ENCODE measurements at regions not wholly inside any gene's neighbourhood (a gene's known extent, or its start where the extent isn't known, plus 50 kb on each side); places are given as distances from the start of the nearest gene placed in this dataset.

- Histone ChIP-seq H3K36me3 (ENCODE audit: control insufficient read depth in 2 of 2, insufficient read depth in 1 of 2, low read length in 2 of 2) (no peaks in the 10 kb centered on the region), H3K4me1 (ENCODE audit: control insufficient read depth, insufficient read depth, low read length) (no peaks in the 10 kb centered on the region), H3K27ac (ENCODE audit: extremely low read depth, low read depth, low read length) (no peak overlapping the region), H3K9me3 (ENCODE audit: control insufficient read depth, insufficient read depth, low read depth, low read length) (no peaks in the 10 kb centered on the region), H3K4me3 (ENCODE audit: low read depth, low read length) (no peak overlapping the region)
- TF ChIP-seq ZBTB11 (tag by site-specific recombination; conservative IDR thresholded peaks at IDR 0.05; ENCODE audit: low read depth), result no peak
- ChIA-PET POLR2A (no interaction called here), CTCF (interaction anchor here (2.0 kb wide), 1 partner anchor 12 kb away, joined by 5 read pairs; no protein-coding TSS in a partner anchor)
Observed at GRCh38 chr6:50276771-50277261, 227.1 kb upstream of the DEFB112 start.

GRCh38 chr6:50277774-50278173 lies 228.0 kb upstream of the DEFB112 start:
- H3K9me3 ChIP-seq (ENCODE audit: control insufficient read depth, insufficient read depth, low read depth, low read length), result no peaks in the 10 kb centered on the region
- TF ChIP-seq ZNF133 (tag by site-specific recombination; IDR thresholded peaks at IDR 0.05), result no peak
- no peak for TF ChIP-seq ZNF621 (tag by site-specific recombination; IDR thresholded peaks at IDR 0.05)
- no peak for TF ChIP-seq ZNF837 (tag by site-specific recombination; IDR thresholded peaks at IDR 0.05)
- no peak for TF ChIP-seq ZNF416 (tag by site-specific recombination; IDR thresholded peaks at IDR 0.05)
- no peak for TF ChIP-seq ZNF677 (tag by site-specific recombination; IDR thresholded peaks at IDR 0.05)
- TF ChIP-seq ZBTB10 (tag by site-specific recombination; IDR thresholded peaks at IDR 0.05), result no peak
- no peak for TF ChIP-seq ZNF350 (tag by site-specific recombination; IDR thresholded peaks at IDR 0.05)
- TF ChIP-seq ZNF214 (tag by site-specific recombination; IDR thresholded peaks at IDR 0.05; ENCODE audit: borderline replicate concordance), result no peak
- TF ChIP-seq ZBTB7A (tag by site-specific recombination; IDR thresholded peaks at IDR 0.05; ENCODE audit: low read depth), result no peak
- TF ChIP-seq ZNF211 (tag by site-specific recombination; IDR thresholded peaks at IDR 0.05; ENCODE audit: low read depth), result no peak
- POLR2A ChIA-PET, result no interaction called here
- no peak overlapping the region for H3K4me3 ChIP-seq (ENCODE audit: low read depth, low read length)
- H3K36me3 ChIP-seq (ENCODE audit: control insufficient read depth in 2 of 2, insufficient read depth in 1 of 2, low read length in 2 of 2), result no peaks in the 10 kb centered on the region
- no peaks in the 10 kb centered on the region for H3K4me1 ChIP-seq (ENCODE audit: control insufficient read depth, insufficient read depth, low read length)
- no peak overlapping the region for H3K27ac ChIP-seq (ENCODE audit: extremely low read depth, low read depth, low read length)
- CTCF ChIA-PET, result interaction anchor here (0.6 to 2.0 kb wide), 3 partner anchors 13 to 16 kb away, joined by 5 to 8 read pairs (median 6); no protein-coding TSS in a partner anchor

GRCh38 chr6:50278663-50279062 lies 228.9 kb upstream of the DEFB112 start:
- Histone ChIP-seq H3K27ac (ENCODE audit: extremely low read depth, low read depth, low read length) (no peak overlapping the region), H3K36me3 (ENCODE audit: control insufficient read depth in 2 of 2, insufficient read depth in 1 of 2, low read length in 2 of 2) (no peaks in the 10 kb centered on the region), H3K4me3 (ENCODE audit: low read depth, low read length) (no peak overlapping the region), H3K9me3 (ENCODE audit: control insufficient read depth, insufficient read depth, low read depth, low read length) (no peaks in the 10 kb centered on the region), H3K4me1 (ENCODE audit: control insufficient read depth, insufficient read depth, low read length) (no peaks in the 10 kb centered on the region)
- POLR2A ChIA-PET, result no interaction called here
- CTCF ChIA-PET, result interaction anchor here (0.5 to 2.0 kb wide), 2 partner anchors 13 to 962 kb away, joined by 3 to 5 read pairs; no protein-coding TSS in a partner anchor
- TF ChIP-seq ZNF704 (tag by site-specific recombination; IDR thresholded peaks at IDR 0.05) (no peak), ZNF555 (tag by site-specific recombination; conservative IDR thresholded peaks at IDR 0.05) (no peak), ZNF274 (IDR thresholded peaks at IDR 0.05; ENCODE audit: low read length) (no peak), ZNF274 (tag by site-specific recombination; IDR thresholded peaks at IDR 0.05; ENCODE audit: borderline replicate concordance) (no peak), ZNF2 (tag by site-specific recombination; IDR thresholded peaks at IDR 0.05) (no peak), TSHZ1 (tag by site-specific recombination; IDR thresholded peaks at IDR 0.05; ENCODE audit: borderline replicate concordance) (no peak), ZNF654 (tag by site-specific recombination; IDR thresholded peaks at IDR 0.05; ENCODE audit: low read depth) (no peak), ZNF645 (tag by site-specific recombination; IDR thresholded peaks at IDR 0.05) (no peak), ZNF830 (tag by site-specific recombination; IDR thresholded peaks at IDR 0.05; ENCODE audit: low read depth) (no peak)

Data from HEK293 (cell line).